Body of pancreas (tissue), 4 donors: ENCODE measurements at regions not wholly inside any gene's neighbourhood (a gene's known extent, or its start where the extent isn't known, plus 50 kb on each side); places are given as distances from the start of the nearest gene placed in this dataset.

Source experiments
- ATAC-seq: fragments of 150-250 bp; one replicate; pipeline ENCODE4 v1.9.1; 2016
- DNase-seq, 4 donors: peaks; one replicate each; pipeline ENCODE4 v3.0.0-alpha.2; 2019
- H3K27ac ChIP-seq, 4 donors: fragments of 200-600 bp; sonication (generic); 1 replicate in 3 of 4; 2 replicates in 1 of 4; pipeline versions ENCODE4 v1.5.1 to v1.6.1; 2016 to 2019; ENCODE audit warnings: mild to moderate bottlenecking in 1 of 4, mixed read lengths in 1 of 4, moderate library complexity in 1 of 4
- H3K27me3 ChIP-seq, 2 donors: fragments of 200-600 bp; sonication (generic); one replicate each; pipeline ENCODE4 v1.6.0; 2016; ENCODE audit warnings: mild to moderate bottlenecking in 1 of 2
- H3K36me3 ChIP-seq, 2 donors: fragments of 200-600 bp; sonication (generic); replicated peaks in 1 of 2; 2 replicates each; pipeline ENCODE4 v1.5.1; 2016; ENCODE audit warnings: low read depth in 2 of 2; ENCODE audit not compliant: insufficient read depth in 1 of 2
- H3K4me1 ChIP-seq: fragments of 200-600 bp; sonication (generic); one replicate; pipeline ENCODE4 v1.6.0; 2016
- H3K4me3 ChIP-seq, 2 donors: fragments of 200-600 bp; sonication (generic); 1 replicate in 1 of 2; 2 replicates in 1 of 2; pipeline ENCODE4 v1.5.1; 2016 to 2019
- H3K9me3 ChIP-seq, 3 donors: fragments of 200-600 bp; sonication (generic); 1 replicate in 2 of 3; 2 replicates in 1 of 3; pipeline ENCODE4 v1.5.1; 2016
- POLR2A ChIP-seq, 3 donors: fragments of 450-650 bp; IDR thresholded peaks; one replicate each; pipeline ENCODE4 v1.6.1; 2016; ENCODE audit warnings: antibody characterized with exemption in 3 of 3, mild to moderate bottlenecking in 2 of 3
- WGBS, 2 donors: methylation state at CpG; one replicate each; pipeline ENCODE4 v1.1.5; 2017; 5-methylcytosine and 5-hydroxymethylcytosine counted together
- intact Hi-C: fragments of 100-400 bp; cut with DNase I; formaldehyde crosslinking; loops from one replicate; pipeline ENCODE4 v1.15.1; 2023
- TF ChIP-seq, protein P1 (sequence below), 7 experiments: fragments of 450-650 bp in 4 of 7; fragments of 200-600 bp in 3 of 7; sonication (generic) in 3 of 7; IDR thresholded peaks; one replicate each; pipeline ENCODE4 v1.5.1; 2016 to 2019; ENCODE audit warnings: antibody characterized with exemption in 7 of 7

DNA sequence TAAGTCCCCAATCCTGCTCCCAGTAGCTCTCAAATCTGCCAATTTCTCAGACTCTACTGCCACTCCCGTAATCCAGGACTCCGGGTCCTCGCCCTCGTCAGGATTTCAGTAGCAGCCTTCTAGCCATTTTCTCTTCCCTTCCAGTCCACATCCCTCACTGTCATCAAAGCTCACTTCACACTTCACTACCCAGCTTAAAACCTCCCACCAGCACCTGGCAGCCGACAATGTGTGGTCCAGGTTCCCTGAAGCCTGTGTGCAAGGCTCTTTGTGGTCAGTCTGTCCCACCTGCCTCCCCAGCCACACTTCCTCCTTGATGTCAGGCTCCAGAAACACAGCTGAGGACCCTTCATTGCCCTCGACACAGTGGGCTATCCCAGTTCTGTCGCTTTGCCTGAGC lies 304.5 kb upstream of the ROPN1 start:
- WGBS, 2 donors, result 86 to 91% methylated on average over 7 of the region's 7 CpGs
- intact Hi-C loops, result no loop called here
- no peak for TF ChIP-seq POLR2A (IDR thresholded peaks at IDR 0.05)
- TF ChIP-seq, protein P1, sequence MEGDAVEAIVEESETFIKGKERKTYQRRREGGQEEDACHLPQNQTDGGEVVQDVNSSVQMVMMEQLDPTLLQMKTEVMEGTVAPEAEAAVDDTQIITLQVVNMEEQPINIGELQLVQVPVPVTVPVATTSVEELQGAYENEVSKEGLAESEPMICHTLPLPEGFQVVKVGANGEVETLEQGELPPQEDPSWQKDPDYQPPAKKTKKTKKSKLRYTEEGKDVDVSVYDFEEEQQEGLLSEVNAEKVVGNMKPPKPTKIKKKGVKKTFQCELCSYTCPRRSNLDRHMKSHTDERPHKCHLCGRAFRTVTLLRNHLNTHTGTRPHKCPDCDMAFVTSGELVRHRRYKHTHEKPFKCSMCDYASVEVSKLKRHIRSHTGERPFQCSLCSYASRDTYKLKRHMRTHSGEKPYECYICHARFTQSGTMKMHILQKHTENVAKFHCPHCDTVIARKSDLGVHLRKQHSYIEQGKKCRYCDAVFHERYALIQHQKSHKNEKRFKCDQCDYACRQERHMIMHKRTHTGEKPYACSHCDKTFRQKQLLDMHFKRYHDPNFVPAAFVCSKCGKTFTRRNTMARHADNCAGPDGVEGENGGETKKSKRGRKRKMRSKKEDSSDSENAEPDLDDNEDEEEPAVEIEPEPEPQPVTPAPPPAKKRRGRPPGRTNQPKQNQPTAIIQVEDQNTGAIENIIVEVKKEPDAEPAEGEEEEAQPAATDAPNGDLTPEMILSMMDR (IDR thresholded peaks at IDR 0.05), result no peak
- no peak for DNase-seq
- H3K9me3 ChIP-seq, result no peaks in the 10 kb centered on the region
- no peaks in the 10 kb centered on the region for H3K4me1 ChIP-seq
- H3K27ac ChIP-seq, result no peak overlapping the region
- H3K36me3 ChIP-seq, result no peaks in the 10 kb centered on the region
- H3K27me3 ChIP-seq, result no peaks in the 10 kb centered on the region
- H3K4me3 ChIP-seq, result no peak overlapping the region
- no peak for ATAC-seq

DNA sequence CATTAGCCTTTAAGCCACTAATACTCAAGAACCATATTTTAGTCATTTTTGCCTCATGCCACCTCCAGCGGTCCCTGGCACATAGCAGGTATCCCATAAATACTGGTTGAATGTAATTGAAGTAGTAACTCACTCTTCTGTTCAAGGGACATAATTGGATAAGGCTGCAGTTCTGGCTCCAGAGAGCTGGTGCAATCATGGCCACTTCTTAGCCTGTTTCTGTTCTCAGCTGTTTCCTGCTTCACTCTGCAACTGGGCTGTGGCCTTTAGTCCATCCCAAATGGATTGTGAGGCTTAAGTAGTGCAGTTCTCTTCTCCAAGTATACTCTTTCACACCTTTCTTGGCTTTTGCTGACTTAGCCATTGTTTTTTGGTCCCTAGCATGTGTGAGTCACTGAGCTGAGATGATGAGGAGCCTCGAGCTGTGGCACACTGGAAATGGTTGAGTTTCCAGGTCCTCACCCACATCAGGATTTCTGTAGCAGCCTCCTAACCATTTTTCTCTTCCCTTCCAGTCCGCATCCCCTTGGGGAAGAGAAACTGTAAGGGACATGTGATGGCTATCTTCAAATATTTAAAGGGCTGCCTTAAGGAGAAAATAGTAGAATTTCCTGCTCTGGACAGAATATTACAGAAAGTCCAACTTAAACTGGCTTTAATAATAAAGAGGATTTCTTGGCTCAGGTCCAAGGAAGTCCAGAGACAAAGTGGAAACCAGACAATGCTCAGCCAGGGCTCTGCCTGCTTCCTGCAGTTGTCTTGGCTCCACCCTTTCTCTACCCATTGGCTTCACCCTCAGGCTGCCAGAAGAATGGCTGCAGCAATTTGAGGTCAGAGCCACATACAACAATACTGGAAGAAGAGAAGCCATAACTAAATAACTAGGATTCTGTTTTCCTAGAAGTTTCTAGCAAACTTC lies 305.4 kb upstream of the ROPN1 start:
- H3K4me1 ChIP-seq, result no peaks in the 10 kb centered on the region
- H3K27ac ChIP-seq, result no peak overlapping the region
- H3K4me3 ChIP-seq, result no peak overlapping the region
- no peak for TF ChIP-seq POLR2A (IDR thresholded peaks at IDR 0.05)
- TF ChIP-seq, protein P1 (IDR thresholded peaks at IDR 0.05), result no peak
- intact Hi-C loops, result no loop called here
- ATAC-seq (peak; percentile 33), DNase-seq (no peak)
- H3K9me3 ChIP-seq, result no peaks in the 10 kb centered on the region
- H3K27me3 ChIP-seq, result no peaks in the 10 kb centered on the region
- no peaks in the 10 kb centered on the region for H3K36me3 ChIP-seq
- WGBS, 2 donors, result 69 to 82% methylated on average over 3 of the region's 3 CpGs

DNA sequence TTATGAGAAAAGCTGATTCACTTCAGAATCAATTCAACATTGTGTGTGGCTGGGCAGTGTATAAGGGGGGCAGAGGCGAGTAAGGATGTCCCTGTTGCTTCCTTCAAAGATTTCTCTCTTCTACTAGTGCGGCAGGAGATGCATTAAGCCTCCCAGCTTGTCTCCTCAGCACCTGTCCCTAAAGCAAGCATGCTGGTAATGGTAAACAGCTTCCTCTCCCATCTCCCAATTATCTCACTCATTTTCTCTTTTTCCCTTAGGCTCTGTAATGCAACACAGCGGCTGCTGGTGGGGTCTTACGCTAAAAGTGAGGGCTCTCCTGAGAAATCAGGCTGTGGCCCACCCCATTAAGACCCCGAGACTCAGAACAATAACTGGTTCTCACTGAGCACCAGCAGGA lies 306.4 kb upstream of the ROPN1 start:
- no peak overlapping the region for H3K4me3 ChIP-seq
- WGBS, 2 donors, result 90 to 91% methylated on average over 5 of the region's 5 CpGs
- H3K4me1 ChIP-seq, result no peaks in the 10 kb centered on the region
- no peaks in the 10 kb centered on the region for H3K36me3 ChIP-seq
- no peak for DNase-seq
- intact Hi-C loops, result no loop called here
- no peaks in the 10 kb centered on the region for H3K27me3 ChIP-seq
- H3K27ac ChIP-seq, result no peak overlapping the region
- ATAC-seq, result no peak
- TF ChIP-seq POLR2A (IDR thresholded peaks at IDR 0.05), result no peak
- TF ChIP-seq, protein P1 (IDR thresholded peaks at IDR 0.05), result no peak
- no peaks in the 10 kb centered on the region for H3K9me3 ChIP-seq

DNA sequence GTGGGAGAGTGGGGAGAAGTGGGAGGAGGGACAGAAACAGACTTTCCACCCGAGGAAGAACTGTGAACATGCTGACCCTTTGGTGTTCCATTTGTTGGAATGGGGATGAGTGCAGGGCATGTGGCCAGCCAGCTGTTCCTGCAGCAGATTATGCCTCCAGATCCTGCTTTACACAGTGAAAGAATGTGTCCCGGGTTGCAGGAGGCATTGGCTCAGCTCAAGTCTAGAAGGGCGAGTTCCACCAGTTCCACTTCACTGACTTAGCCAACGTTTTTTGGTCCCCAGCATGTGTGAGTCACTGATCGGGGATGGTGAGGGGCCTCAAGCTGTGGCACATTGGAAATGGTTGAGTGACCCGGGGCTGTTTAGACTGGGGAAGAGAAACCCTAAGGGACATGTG lies 307.0 kb upstream of the ROPN1 start:
- no peaks in the 10 kb centered on the region for H3K9me3 ChIP-seq
- no peak overlapping the region for H3K4me3 ChIP-seq
- intact Hi-C loops, result no loop called here
- H3K36me3 ChIP-seq, result no peaks in the 10 kb centered on the region
- DNase-seq (no peak), ATAC-seq (no peak)
- 56 to 65% methylated on average over 6 of the region's 6 CpGs for WGBS, 2 donors
- no peak overlapping the region for H3K27ac ChIP-seq
- H3K27me3 ChIP-seq, result no peaks in the 10 kb centered on the region
- TF ChIP-seq, protein P1 (IDR thresholded peaks at IDR 0.05), result no peak
- no peak for TF ChIP-seq POLR2A (IDR thresholded peaks at IDR 0.05)
- no peaks in the 10 kb centered on the region for H3K4me1 ChIP-seq

DNA sequence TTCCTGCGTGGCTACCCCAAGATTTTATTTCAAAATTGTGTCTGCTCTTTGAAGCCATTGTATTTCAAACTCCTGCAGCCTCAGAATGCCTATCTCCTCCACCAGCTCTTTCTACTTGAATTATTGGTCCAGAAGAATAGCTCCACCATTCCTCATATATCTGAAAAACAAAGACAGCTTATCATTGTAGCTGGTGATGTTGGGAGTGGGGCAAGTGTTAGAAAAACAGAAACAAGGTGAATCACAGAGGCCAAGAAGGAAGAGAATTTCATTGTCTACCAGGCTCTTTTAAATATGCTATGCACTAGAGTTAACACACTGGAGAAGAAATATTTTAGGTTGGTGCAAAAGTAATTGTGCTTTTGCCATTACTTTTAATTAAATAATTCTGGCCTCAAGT lies 307.9 kb upstream of the ROPN1 start:
- Histone ChIP-seq H3K27ac (no peak overlapping the region), H3K4me3 (no peak overlapping the region), H3K4me1 (no peaks in the 10 kb centered on the region), H3K36me3 (no peaks in the 10 kb centered on the region), H3K9me3 (no peaks in the 10 kb centered on the region), H3K27me3 (no peaks in the 10 kb centered on the region)
- TF ChIP-seq POLR2A (IDR thresholded peaks at IDR 0.05), result no peak
- TF ChIP-seq, protein P1 (IDR thresholded peaks at IDR 0.05), result no peak
- 94 to 96% methylated on average over 1 of the region's 1 CpG for WGBS, 2 donors
- ATAC-seq (no peak), DNase-seq (no peak)
- intact Hi-C loops, result no loop called here
